Smooth muscle cell (in vitro differentiated cells): ENCODE measurements at regions not wholly inside any gene's neighbourhood (a gene's known extent, or its start where the extent isn't known, plus 50 kb on each side); places are given as distances from the start of the nearest gene placed in this dataset.
"Not testable (repeated sequence)": the region's sequence is repeated elsewhere in the genome, so short reads cannot be mapped to it uniquely, and the experiment has no call there.

Source experiments
- DNase-seq: peaks from one replicate; lab custom pipeline; 2025; ENCODE audit not compliant: unreplicated experiment; lab: John Stamatoyannopoulos, UW
- H2AFZ ChIP-seq: fragments of 200-600 bp; sonication (generic); 2 replicates; pipeline ENCODE4 v1.6.0; 2016; ENCODE audit warnings: antibody characterized with exemption, low read depth, mild to moderate bottlenecking
- H3F3A ChIP-seq: fragments of 200-600 bp; sonication (generic); 2 replicates; pipeline ENCODE4 v1.6.0; 2017; ENCODE audit warnings: antibody characterized with exemption, low read depth
- H3K27ac ChIP-seq: fragments of 200-600 bp; sonication (generic); 2 replicates; pipeline ENCODE4 v1.5.1; 2016; ENCODE audit warnings: low read depth, mild to moderate bottlenecking
- H3K27me3 ChIP-seq: fragments of 200-600 bp; sonication (generic); 2 replicates; pipeline ENCODE4 v1.6.1; 2016; ENCODE audit warnings: low read depth, mild to moderate bottlenecking
- H3K36me3 ChIP-seq: fragments of 200-600 bp; sonication (generic); 2 replicates; pipeline ENCODE4 v1.5.1; 2016; ENCODE audit warnings: low read depth
- H3K4me1 ChIP-seq: fragments of 200-600 bp; sonication (generic); 2 replicates; pipeline ENCODE4 v1.5.1; 2016; ENCODE audit warnings: low read depth
- H3K4me2 ChIP-seq: fragments of 200-600 bp; sonication (generic); 2 replicates; pipeline ENCODE4 v1.6.0; 2016; ENCODE audit warnings: mild to moderate bottlenecking
- H3K4me3 ChIP-seq: fragments of 200-600 bp; sonication (generic); 2 replicates; pipeline ENCODE4 v1.5.1; 2016; ENCODE audit warnings: mild to moderate bottlenecking
- H3K79me2 ChIP-seq: fragments of 200-600 bp; sonication (generic); 2 replicates; pipeline ENCODE4 v1.6.0; 2016; ENCODE audit warnings: low read depth, mild to moderate bottlenecking
- H3K9ac ChIP-seq: fragments of 200-600 bp; sonication (generic); 2 replicates; pipeline ENCODE4 v1.6.0; 2016; ENCODE audit warnings: low read depth
- H3K9me3 ChIP-seq: fragments of 200-600 bp; sonication (generic); replicated peaks from 2 replicates; pipeline ENCODE4 v1.5.1; 2016; ENCODE audit warnings: low read depth
- H4K20me1 ChIP-seq: fragments of 200-600 bp; sonication (generic); 2 replicates; pipeline ENCODE4 v1.6.0; 2016; ENCODE audit warnings: low read depth
- WGBS: methylation state at CpG from one replicate; pipeline ENCODE4 v1.1.7; 2016; ENCODE audit warnings: low lambda C conversion rate; 5-methylcytosine and 5-hydroxymethylcytosine counted together
- TF ChIP-seq, protein P1 (sequence below): fragments of 200-600 bp; sonication (generic); IDR thresholded peaks from 2 replicates; pipeline ENCODE4 v1.5.1; 2017; ENCODE audit warnings: borderline replicate concordance, mild to moderate bottlenecking, antibody characterized with exemption; ENCODE audit not compliant: insufficient read depth, poor library complexity, severe bottlenecking

DNA sequence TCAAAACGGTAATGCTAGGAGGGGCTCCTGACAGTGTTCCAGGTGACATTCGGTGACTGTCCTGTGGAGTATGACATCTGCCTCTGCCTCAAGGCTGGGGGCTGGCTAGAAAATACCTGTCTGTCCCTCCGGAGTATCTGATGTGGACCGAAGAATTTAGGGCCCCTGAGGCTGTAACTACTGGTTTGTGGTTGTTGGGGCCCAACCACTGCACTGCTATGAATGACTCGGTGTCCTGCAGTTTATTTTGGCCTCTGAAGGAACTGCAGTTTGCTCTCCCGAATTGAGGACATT is 198.9 kb upstream of the CAND1 start:
- WGBS: 49% methylated on average over 6 of the region's 6 CpGs
- Histone ChIP-seq H3K9ac (no peak overlapping the region), H3K36me3 (no peaks in the 10 kb centered on the region), H2AFZ (no peak overlapping the region), H3K27me3 (peaks cover 35% of the 10 kb centered on the region), H4K20me1 (peaks cover 6% of the 10 kb centered on the region), H3K79me2 (peaks cover 8% of the 10 kb centered on the region), H3K9me3 (no peaks in the 10 kb centered on the region), H3F3A (peaks cover 6% of the 10 kb centered on the region), H3K4me2 (peak overlapping the region; percentile 96), H3K27ac (peak overlapping the region; percentile 4), H3K4me1 (peaks cover 24% of the 10 kb centered on the region), H3K4me3 (peak overlapping the region; percentile 88)
- TF ChIP-seq, protein P1, sequence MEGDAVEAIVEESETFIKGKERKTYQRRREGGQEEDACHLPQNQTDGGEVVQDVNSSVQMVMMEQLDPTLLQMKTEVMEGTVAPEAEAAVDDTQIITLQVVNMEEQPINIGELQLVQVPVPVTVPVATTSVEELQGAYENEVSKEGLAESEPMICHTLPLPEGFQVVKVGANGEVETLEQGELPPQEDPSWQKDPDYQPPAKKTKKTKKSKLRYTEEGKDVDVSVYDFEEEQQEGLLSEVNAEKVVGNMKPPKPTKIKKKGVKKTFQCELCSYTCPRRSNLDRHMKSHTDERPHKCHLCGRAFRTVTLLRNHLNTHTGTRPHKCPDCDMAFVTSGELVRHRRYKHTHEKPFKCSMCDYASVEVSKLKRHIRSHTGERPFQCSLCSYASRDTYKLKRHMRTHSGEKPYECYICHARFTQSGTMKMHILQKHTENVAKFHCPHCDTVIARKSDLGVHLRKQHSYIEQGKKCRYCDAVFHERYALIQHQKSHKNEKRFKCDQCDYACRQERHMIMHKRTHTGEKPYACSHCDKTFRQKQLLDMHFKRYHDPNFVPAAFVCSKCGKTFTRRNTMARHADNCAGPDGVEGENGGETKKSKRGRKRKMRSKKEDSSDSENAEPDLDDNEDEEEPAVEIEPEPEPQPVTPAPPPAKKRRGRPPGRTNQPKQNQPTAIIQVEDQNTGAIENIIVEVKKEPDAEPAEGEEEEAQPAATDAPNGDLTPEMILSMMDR: no peak
- no peak for DNase-seq

DNA sequence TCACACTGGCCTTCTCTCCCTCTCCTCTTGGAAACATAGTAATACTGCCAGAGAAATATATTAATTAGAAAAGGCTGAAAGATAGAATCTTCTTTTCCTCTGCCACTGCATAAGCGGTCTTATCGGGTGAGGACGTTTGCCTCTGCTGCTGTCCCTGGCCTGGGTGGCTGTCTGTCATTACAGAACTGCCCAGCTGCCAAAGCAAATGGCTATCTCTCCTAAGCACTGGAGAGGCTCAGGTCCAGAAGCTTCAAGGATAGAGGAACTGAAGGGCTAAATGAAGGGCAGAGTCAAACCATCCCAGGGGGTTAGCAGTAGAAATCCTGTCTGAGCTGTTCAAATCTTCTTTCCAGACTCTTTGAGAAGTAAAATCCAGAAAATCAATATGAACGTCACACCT is 198.6 kb upstream of the CAND1 start:
- TF ChIP-seq, protein P1: no peak
- peaks cover 5% of the 10 kb centered on the region for H3K79me2 ChIP-seq
- WGBS: 66% methylated on average over 4 of the region's 4 CpGs

DNA sequence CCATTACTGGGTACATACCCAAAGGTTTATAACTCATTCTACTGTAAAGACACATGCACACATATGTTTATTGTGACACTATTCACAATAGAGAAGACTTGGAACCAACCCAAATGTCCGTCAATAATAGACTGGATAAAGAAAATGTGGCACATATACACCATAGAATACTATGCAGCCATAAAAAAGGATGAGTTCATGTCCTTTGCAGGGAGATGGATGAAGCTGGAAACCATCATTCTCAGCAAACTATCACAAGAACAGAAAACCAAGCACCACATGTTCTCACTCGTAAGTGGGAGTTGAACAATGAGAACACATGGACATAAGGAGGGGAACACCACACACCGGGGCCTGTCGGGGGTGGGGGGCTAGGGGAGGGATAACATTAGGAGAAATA is 196.9 kb upstream of the CAND1 start:
- H4K20me1 ChIP-seq, H3K4me2 ChIP-seq, H3K36me3 ChIP-seq, H3K79me2 ChIP-seq, H3K9me3 ChIP-seq, H3K27ac ChIP-seq, H3F3A ChIP-seq, DNase-seq, H2AFZ ChIP-seq, H3K9ac ChIP-seq, H3K4me3 ChIP-seq: not testable (repeated sequence)
- Histone ChIP-seq H3K27me3 (peaks cover 27% of the 10 kb centered on the region), H3K4me1 (peaks cover 18% of the 10 kb centered on the region)
- WGBS: 99% methylated on average over 4 of the region's 4 CpGs

More for the DNA sequence above, 198.6 kb upstream of the CAND1 start:
- no peak overlapping the region for H2AFZ ChIP-seq
- H3K36me3 ChIP-seq: no peaks in the 10 kb centered on the region
- H3K4me2 ChIP-seq: peak overlapping the region; percentile 96
- H3K9me3 ChIP-seq: no peaks in the 10 kb centered on the region
- DNase-seq: no peak
- H3K4me1 ChIP-seq: peaks cover 24% of the 10 kb centered on the region
- H3F3A ChIP-seq: peaks cover 6% of the 10 kb centered on the region
- no peak overlapping the region for H3K4me3 ChIP-seq
- H4K20me1 ChIP-seq: peaks cover 6% of the 10 kb centered on the region
- H3K27me3 ChIP-seq: peaks cover 37% of the 10 kb centered on the region
- no peak overlapping the region for H3K9ac ChIP-seq
- no peak overlapping the region for H3K27ac ChIP-seq

DNA sequence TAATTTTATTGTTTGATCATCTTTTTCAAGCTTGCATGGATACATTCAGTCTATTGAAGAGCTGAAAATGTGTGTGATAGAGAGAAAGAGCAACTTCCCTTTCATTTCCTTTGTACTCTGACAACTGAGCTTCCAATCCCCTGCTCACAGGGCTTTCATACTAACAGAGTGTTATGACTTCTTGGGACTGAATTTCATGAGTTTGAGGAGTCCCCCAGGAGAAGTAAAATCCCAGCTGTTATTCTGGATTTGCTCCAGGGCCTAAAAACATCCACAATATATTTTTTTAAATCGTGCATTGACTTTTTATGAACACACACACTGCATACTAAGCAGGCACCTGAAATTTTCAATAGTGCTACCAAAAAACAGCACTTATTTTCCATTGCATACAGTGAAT is 195.8 kb upstream of the CAND1 start:
- H3K27ac ChIP-seq: no peak overlapping the region
- no peaks in the 10 kb centered on the region for H3K36me3 ChIP-seq
- TF ChIP-seq, protein P1: no peak
- H3K79me2 ChIP-seq: no peaks in the 10 kb centered on the region
- no peaks in the 10 kb centered on the region for H3F3A ChIP-seq
- no peaks in the 10 kb centered on the region for H3K9me3 ChIP-seq
- 71% methylated on average over 1 of the region's 1 CpG for WGBS
- no peak overlapping the region for H2AFZ ChIP-seq
- H3K4me3 ChIP-seq: no peak overlapping the region
- no peak for DNase-seq
- no peaks in the 10 kb centered on the region for H4K20me1 ChIP-seq
- peaks cover 16% of the 10 kb centered on the region for H3K27me3 ChIP-seq
- H3K4me1 ChIP-seq: peaks cover 19% of the 10 kb centered on the region
- H3K9ac ChIP-seq: no peak overlapping the region
- no peak overlapping the region for H3K4me2 ChIP-seq
